GM19452 (cell line): ENCODE measurements at regions not wholly inside any gene's neighbourhood (a gene's known extent, or its start where the extent isn't known, plus 50 kb on each side); places are given as distances from the start of the nearest gene placed in this dataset.

Experiments used
- ATAC-seq: cut with Tn5 transposase; IDR thresholded peaks from one replicate; pipeline ENCODE4 v1.9.1; 2021; ENCODE audit not compliant: unreplicated experiment

DNA sequence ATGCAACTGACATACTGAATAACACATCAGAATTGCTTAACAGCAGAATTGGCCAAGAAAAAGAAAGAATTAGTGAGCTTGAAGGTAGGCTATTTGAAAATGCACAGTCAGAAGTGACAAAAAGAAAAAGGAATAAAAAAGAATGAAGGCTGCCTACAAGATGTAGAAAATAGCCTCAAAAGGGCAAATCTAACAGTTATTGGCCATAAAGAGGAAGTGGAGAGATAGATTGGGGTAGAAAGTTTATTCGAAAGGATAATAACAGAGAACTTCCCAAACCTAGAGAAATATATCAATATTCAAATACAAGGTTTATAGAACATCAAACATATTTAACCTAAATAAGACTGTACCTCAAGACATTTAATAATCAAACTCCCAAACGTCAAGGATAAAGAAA, 67.5 kb downstream of the ATP6V1G3 start:
- no peak for ATAC-seq

DNA sequence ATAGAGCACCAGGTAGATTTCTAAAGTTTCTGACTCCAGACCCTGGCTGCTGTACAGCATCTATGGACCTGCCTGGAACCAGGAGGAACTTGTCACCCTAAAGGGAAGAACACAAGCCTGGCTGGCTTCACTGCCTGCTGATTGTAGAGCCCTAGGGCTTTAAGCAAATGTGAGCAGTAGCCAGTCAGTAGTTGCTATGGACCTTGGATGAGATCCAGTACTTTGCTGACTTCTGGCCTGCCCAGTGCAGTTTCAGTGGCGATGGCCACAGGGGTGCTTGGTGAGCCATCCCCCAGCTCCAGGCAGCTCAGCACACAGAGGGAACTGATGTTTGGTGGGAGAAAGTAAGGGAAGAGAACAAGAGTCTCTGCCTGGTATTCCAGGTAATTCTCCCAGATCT, 68.4 kb downstream of the ATP6V1G3 start:
- ATAC-seq = no peak

DNA sequence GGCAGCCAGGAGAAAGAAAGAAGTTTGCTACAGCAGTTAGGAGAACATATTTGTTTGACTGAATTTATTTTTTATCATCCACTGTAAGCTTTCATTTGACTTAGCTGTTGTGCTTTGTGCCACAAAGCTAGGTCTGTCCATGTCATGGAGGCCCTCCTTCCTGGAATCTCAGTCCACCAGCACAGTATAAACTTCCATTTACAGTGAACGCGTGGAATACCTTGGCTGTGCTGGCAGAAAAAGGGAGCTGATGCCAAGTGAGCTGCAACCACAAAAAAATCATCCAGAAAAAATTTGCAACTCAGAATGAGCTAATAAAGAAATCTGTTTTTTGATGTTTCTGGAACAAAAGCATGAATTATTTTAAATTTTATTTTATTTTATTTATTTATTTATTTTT, 72.6 kb downstream of the ATP6V1G3 start:
- no peak for ATAC-seq

DNA sequence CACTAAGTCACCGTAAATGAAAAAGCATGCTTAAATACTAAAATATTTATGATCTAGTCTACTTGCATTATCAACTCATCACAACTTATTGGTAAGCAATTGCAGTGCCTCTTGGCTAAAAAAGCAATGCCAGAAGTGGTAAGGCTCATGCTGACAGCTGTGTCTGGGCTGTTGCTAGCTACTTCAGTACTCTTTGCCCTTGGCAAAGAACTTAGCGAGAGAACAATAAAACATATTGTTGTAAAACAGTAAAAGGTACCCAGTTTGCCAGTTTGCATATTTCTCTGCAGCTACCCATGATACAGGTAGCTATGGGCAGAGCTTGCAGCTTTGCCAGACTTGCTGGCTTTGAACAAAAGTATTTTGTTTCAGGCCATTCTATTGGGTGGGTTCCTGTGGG, 73.1 kb downstream of the ATP6V1G3 start:
- no peak for ATAC-seq

DNA sequence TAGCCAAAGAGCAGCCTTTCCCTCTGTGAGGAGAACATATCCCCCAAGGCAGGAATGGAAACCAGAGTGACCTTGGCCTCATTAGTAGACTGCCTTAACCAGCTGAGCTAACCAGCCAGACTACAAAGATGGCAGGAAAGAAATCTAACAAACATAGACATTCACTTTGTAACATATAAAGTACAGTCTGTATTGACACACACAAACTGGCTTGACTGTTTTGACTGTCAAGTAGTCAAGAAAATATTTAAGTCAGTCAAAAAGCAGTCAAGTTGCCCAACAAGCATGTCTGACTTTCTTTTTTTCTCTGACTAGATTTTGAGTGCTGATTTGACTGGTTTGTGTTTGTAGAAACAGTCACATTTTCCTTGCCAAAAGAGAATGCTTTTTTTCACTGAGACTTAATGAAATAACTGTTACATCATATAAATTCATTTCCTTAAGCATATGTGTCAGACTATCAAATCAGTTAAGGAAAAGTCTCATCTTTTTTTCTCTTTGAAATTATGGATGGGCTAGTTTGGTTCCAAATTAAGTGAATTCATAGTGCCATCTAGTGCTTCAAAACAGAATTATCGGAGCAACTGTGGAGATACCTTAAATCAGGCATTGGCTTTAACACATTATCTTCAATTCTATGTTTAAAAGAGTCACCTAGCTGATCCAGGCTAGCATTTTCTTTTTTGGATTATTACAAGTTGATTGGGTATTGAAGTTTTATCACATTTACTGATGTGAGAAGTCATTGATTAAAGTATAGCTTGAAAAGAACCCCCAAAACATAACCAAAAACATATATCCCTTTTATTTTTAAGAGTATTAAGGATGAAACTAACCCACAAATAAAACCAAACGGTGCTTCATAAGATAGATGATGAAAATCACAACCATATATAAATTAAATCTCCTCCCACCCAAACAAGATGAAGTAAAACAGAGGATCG, 75.0 kb downstream of the ATP6V1G3 start:
- ATAC-seq = peak; percentile 63

DNA sequence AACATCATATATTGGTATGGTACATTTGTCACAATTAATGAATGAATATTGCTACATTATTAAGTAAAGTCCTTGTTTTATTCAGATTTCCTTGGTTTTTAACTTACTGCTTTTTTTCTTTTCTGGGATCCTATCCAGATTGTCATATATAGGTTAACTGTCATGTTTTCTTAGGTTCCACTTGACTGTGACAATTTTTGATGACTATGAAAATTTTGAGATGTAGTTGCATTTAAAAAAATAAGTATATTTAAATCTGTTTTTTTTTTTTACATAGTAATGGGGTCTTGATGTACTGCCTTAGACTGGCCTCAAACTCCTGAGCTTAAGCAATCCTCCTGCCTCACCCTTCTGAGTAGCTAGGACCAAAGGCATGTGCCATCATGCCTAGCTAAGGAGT, 76.8 kb downstream of the ATP6V1G3 start:
- no peak for ATAC-seq

DNA sequence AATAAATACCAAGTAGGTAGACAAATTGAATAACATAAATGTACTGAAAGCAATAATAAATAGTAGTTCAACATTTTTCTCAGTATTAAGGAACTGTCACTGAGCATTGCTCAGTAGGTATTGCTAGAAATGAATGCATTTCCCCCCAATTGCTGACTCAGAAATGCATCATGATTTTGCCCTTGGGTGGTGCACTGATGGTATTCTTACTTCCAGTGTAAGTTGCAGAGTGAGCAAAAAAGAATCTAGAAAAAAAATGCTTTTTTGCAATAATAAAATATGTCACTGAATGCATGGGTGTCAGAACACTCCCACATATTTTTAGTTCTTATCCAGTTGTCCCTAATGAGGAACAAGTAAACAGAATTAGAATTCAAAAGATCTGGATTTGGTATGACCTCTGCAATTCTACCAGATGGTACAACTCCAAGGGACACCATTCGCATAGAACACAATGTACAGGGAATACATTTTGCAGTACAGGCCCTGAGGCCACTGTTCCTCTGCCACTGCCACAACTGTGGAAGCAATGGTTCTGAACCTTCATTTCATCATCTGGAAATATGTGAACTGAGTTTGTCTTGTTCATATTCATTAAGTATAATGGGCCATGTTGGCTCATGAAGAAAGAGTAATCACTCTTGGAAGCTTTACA, 78.0 kb downstream of the ATP6V1G3 start:
- no peak for ATAC-seq

DNA sequence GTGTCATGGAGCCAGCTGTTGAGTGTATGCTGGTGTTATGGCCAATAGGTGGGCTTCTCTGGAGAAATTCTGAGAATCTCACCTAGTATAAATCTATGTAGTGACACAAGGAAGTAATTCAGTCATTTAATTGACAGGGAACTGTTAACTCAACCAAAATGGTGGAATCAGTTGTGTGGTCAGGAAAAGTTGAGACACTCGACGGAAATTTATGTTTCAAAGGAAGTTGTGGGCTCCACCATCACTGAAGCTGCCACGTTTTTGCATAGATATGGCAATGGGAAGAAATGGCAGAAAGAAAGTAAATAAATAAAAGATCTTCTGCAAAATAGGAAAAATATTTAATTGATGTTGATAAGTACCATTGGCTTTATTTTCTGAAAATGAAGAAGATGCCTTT, 84.5 kb downstream of the ATP6V1G3 start:
- ATAC-seq = no peak

DNA sequence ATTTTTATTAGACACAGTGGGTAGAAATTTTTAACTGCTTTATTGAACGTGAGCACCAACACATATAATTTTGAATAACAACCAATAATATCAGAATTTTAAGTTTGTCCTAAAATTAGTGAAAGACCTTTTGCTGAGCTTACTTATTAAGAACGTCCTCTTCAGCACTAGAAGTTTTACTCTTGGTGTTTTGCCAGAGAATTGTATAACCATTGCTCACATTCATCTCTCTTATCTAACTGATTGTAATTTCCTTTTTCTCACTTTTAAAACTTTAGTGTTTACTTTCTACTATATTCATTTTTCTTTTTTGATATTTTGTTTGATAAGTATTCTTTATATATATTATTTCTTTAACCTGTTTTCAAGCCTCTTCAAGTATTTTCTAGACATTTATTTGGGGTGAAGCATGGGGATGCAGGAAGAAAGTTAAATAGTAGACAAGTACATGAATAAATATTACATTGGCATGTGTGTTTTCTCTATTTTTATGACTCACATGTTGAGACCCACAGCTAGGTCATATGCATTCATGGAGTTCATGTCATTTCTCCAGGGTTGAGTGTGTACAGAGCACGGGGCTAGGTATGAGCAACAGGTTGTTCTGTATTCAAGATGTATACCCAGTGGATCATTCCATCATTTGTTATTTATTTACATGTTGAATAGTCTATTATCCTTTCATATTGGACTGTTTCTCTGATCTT, 90.6 kb downstream of the ATP6V1G3 start:
- no peak for ATAC-seq

DNA sequence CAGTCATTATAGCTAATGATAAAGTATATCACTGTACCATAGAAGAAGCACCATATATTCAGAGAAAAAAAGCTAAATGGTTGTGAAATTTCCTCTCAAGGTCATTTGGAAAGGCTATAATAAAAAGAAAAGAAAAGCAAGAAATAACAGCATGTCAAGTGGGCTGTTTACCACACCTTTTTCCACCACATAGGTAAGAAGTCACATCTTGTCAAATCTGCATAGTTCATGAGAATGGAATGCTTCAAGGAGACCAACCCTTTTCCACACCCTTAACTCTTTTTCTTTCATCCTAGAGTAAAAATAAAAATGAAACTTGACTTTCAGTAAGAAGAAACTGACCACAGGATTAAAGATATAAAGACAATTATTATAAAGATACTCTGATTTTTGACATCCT, 91.2 kb downstream of the ATP6V1G3 start:
- ATAC-seq = no peak

DNA sequence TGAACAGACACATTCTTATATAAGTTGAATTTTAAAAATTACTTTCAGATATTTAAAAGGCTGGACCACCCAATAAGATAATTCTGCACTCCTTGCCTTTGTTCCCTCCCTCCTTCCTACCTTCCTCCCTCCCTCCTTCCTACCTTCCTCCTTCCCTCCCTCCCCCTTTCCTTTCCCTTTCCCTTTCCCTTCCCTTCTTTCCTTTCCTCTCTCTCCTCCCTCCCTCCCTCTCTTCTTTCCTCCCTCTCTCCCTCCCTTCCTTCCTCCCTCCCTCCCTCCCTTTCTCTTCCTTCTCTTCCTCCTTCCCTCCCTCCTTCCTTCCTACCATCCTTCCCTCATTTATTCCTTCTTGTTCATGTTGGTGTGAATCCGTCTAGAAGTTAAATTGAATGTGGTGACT, 93.0 kb downstream of the ATP6V1G3 start:
- ATAC-seq = no peak

DNA sequence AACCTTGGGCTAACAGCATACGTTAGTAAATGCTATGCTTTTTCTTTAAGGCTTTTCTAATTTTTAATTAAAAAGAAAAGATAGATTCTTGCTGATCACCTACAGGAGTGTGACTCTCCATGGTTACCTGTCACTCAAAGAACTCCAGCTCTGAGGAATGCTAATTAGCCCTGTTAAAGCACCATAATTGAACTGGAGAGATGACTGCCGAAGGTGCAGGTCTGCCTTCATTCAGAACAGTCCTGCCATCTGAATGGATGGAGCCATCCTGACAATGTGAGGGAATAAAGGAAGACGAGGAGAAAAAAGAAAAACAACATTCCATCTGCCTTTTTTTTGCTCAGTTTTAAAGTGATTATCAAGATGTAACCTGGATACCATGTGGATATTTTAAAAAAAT, 94.6 kb downstream of the ATP6V1G3 start:
- no peak for ATAC-seq

DNA sequence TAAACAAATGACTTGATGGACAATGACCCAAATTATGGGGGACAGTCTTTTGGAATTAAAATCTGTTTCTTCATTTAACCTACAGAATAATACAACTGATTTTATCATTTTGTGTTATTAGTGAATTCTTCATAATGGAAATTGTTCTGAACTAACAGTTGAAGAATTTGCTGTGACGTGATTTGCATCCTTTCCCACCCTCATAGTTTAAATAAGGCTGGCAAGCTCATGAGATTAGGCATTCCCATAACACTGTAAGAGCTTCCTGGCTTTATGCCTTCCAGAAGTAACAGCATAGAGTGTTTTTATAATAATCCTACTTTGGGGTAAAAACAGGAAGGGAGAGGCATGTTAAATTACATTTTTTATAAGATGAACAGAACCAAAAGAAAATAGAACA, 95.7 kb downstream of the ATP6V1G3 start:
- ATAC-seq = no peak

DNA sequence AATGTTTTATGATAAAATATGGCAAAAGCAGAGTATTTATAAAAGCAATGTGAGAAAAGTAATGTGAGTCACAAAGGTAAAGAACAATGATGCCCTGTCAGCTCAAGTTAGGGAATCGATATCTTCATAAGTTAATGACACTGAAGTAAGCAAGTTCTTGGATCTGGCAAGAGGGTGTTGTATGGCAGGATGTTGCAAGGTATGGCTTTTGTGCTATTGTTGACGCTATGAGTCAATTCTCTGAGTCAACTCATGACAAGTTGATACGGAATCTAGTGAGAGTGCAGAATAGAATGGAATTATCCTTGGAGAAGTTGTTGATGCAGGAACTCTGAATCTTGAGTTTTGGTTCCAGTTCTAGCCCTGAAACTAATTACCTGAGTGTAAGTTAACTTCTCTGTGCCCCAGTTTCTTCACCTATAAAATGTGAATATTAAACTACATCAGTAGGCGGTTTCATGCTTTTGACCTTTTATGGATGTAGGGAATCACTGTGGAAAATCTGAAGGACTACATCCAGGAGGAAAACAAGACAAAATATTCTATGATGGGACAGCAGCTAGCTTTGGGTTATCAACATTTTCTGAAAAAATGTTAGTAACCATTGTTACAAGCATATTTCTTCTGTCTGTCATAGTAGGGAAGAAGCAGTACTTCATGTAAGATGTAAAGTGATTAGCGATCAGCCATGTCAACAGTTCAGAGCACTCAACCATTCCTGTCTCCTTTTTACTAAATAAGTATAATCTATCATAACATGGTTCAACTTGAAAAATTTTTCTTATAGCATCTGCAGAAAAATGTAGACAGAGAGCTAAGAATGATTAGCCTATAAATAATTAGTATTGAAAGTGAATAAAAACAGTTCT, 96.9 kb downstream of the ATP6V1G3 start:
- no peak for ATAC-seq

DNA sequence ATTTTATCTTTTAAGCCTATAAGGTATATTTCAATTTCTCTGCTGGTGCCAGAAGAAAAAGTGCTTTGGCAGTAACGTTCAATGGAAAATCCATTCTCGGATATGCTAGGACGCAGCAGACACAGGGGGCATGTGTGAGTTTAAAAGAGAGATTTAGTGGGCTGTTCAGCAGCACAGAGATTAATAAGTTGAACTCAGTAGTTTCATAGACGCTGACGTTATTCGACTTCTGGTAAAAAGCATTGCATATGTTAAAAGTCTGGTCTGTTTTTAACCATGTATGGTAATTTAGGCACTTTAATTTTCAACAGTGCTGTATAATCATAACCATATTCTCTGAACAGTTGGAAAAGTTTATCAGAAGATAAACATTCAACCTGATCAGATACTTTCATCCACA, 99.6 kb downstream of the ATP6V1G3 start:
- no peak for ATAC-seq

DNA sequence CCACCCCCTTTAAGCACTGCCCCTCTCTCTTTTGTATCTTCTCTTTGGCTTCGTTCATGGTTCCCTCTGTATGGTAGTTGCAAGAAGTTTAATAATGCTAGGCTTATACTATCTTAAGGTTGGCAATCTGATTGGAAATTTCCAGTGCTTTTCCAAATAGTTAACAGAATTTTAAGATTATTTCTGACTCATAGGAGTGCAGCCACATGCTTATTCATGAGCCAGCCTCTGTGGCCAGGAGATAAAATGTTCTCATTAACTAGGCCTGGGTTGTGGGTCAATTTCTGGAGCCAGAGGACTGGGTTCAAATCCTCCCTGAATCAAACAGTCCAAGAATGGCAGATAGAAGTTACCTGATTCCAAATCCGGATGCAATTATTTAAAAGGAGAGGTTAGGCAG, 103.1 kb downstream of the ATP6V1G3 start:
- ATAC-seq = no peak

DNA sequence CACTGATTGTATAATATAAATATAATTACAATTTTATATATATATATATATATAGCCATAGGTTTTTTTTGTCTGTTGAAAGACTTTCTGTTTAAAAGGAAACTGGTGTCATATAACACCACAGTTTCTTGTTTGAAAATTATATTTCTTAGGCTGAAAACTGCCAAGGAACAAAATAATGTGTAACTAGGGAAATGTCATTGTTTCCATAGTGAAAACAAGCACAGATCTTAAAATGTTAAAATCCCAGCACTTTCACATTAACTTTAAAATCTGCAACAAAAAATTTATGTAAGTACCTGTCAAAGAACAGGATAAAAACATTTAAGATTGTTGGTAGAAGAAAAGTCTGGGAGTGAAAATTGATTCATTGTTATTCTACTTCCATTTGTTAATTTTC, 104.2 kb downstream of the ATP6V1G3 start:
- ATAC-seq = no peak

DNA sequence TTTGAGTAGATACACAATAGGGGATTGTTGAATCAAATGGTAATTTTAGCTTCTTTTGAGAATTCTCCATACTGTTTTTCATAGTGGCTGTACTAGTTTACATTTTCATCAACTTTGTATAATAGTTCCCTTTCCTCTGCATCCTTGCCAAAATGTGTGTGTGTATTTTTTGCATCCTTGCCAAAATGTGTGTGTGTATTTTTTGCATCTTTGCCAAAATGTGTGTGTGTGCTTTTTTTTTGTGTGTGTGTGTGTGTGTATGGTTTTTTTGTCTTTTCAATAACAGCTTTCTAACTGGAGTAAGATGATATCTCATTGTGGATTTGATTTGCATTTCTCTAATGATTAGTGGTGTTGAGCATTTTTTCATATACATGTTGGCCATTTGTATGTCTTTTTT, 105.4 kb downstream of the ATP6V1G3 start:
- ATAC-seq = no peak

DNA sequence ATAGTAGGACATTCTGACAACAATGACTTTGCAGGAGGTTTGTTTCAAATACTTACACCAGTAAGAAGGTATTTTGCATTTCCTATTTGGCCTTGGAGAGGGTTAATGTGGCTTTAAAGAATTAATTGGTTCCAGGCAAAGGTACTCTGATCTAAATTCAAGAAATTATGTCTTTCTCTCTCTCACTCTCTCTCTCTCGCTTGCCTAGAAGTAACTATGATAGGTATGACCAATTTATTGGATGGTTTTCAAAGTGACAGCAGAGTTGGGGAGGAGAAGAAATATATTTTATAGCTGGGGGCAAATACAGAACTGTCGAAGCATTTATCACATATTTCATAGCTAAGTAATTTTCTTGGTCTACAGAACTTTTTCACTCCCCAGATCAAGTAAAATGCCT, 116.0 kb downstream of the ATP6V1G3 start:
- no peak for ATAC-seq

DNA sequence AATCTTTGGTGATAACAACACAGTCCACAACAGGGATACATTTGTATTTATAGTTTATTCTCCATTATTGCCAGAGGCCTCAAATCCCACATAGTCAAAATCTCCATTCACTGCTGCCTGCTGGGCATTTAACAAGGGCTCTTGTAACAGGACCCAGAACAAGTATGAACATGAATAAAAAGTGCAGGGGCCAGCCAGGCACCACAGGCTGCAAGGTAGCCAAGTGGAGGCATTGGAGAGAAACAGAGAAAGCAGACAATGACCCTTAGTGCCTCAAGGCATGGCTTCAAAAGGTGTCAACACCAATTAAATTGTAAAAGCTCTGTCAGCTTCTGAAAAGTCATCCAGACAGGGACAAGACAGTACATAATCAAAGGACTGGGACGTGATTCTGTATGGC, 116.8 kb downstream of the ATP6V1G3 start:
- ATAC-seq = no peak

DNA sequence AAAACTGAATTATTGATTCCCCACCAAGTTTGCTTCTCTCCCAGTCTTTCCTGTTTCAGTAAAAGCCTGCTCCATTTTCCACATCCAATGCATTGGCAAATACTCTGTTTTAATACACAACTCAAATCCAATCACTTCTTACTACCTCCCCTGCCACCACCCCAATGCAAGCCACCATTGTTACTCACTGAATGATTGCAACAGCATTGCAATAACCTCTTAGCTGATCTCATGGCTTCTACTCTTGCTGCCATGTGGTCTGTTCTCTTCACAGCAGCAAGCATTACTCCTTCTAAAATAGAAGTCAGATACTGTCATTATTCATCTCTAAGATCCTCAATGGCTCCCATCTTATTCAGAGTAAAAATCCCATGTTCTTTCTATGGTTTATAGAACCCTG, 123.4 kb downstream of the ATP6V1G3 start:
- ATAC-seq = no peak
